PC-3 (cell line): ENCODE measurements at regions not wholly inside any gene's neighbourhood (a gene's known extent, or its start where the extent isn't known, plus 50 kb on each side); places are given as distances from the start of the nearest gene placed in this dataset.

Source experiments
- ATAC-seq: fragments of 200-7000 bp; cut with Tn5 transposase; 2 replicates; pipeline ENCODE4 v1.9.1; 2020; ENCODE audit warnings: mild to moderate bottlenecking, moderate library complexity
- BruUV-seq: library from RNA; stranded (reverse); fragments of 400-500 nt; replicated peaks from 2 replicates; lab custom pipeline; 2021; lab: Mats Ljungman, UMichigan
- CTCF ChIA-PET: fragments of 300-600 bp; sonication (Branson Sonifier 250); formaldehyde crosslinking; loops from one replicate; lab custom pipeline; 2022; ENCODE audit warnings: antibody characterized with exemption; lab: Charles Lee
- POLR2A ChIA-PET: fragments of 300-600 bp; sonication (Branson Sonifier 250); formaldehyde crosslinking; loops from one replicate; lab custom pipeline; 2022; ENCODE audit warnings: antibody characterized with exemption; ENCODE audit not compliant: unreplicated experiment; lab: Charles Lee
- DNase-seq: peaks from one replicate; pipeline ENCODE4 v3.0.0-alpha.2; 2015
- H2AFZ ChIP-seq: fragments of 300-600 bp; sonication (generic); 2 replicates; pipeline ENCODE4 v1.6.0; 2016; ENCODE audit warnings: antibody characterized with exemption, low read length
- H3F3A ChIP-seq: fragments of 300-600 bp; sonication (generic); one replicate; pipeline ENCODE4 v1.6.0; 2017; ENCODE audit warnings: antibody characterized with exemption, low read length, control low read depth, mild to moderate bottlenecking; ENCODE audit not compliant: unreplicated experiment
- H3K27ac ChIP-seq: fragments of 300-600 bp; sonication (generic); 2 replicates; pipeline ENCODE4 v1.5.1; 2016; ENCODE audit warnings: mild to moderate bottlenecking, low read length
- H3K27me3 ChIP-seq: fragments of 300-600 bp; sonication (generic); 2 replicates; pipeline ENCODE4 v1.6.1; 2016; ENCODE audit warnings: low read length, mixed read lengths
- H3K36me3 ChIP-seq: fragments of 300-600 bp; sonication (generic); 2 replicates; pipeline ENCODE4 v1.6.1; 2016; ENCODE audit warnings: low read depth, mixed run types, low read length, mixed read lengths
- H3K4me1 ChIP-seq: fragments of 300-600 bp; sonication (generic); 2 replicates; pipeline ENCODE4 v1.5.1; 2016; ENCODE audit warnings: low read length; ENCODE audit not compliant: insufficient read depth
- H3K4me2 ChIP-seq: fragments of 300-600 bp; sonication (generic); 2 replicates; pipeline ENCODE4 v1.6.0; 2016; ENCODE audit warnings: low read length
- H3K4me3 ChIP-seq: fragments of 300-600 bp; sonication (generic); 2 replicates; pipeline ENCODE4 v1.5.1; 2016; ENCODE audit warnings: mild to moderate bottlenecking, low read length, mixed read lengths
- H3K79me2 ChIP-seq: fragments of 300-600 bp; sonication (generic); 2 replicates; pipeline ENCODE4 v1.6.1; 2017; ENCODE audit warnings: low read length, mixed read lengths
- H3K9ac ChIP-seq: fragments of 300-600 bp; sonication (generic); 2 replicates; pipeline ENCODE4 v1.6.0; 2016; ENCODE audit warnings: mild to moderate bottlenecking, low read length
- H3K9me2 ChIP-seq: fragments of 300-600 bp; sonication (generic); replicated peaks from 2 replicates; pipeline ENCODE4 v1.6.1; 2016; ENCODE audit warnings: mixed run types, low read length, mixed read lengths
- H3K9me3 ChIP-seq: fragments of 300-600 bp; sonication (generic); 2 replicates; pipeline ENCODE4 v1.6.1; 2016; ENCODE audit warnings: low read length, mixed read lengths
- H4K20me1 ChIP-seq: fragments of 300-600 bp; sonication (generic); 2 replicates; pipeline ENCODE4 v1.6.1; 2016; ENCODE audit warnings: low read length, mixed read lengths
- EZH2 ChIP-seq: fragments of 300-600 bp; sonication (generic); IDR thresholded peaks from one replicate; pipeline ENCODE4 v1.6.1; 2017; ENCODE audit warnings: antibody characterized with exemption, mild to moderate bottlenecking, low read length; ENCODE audit not compliant: unreplicated experiment
- EZH2phosphoT487 ChIP-seq: fragments of 300-600 bp; sonication (generic); IDR thresholded peaks from 2 replicates; pipeline ENCODE4 v1.6.1; 2018; ENCODE audit warnings: mild to moderate bottlenecking, antibody characterized with exemption, low read length, borderline replicate concordance
- intact Hi-C: fragments of 100-400 bp; cut with micrococcal nuclease; formaldehyde crosslinking; loops from 2 replicates; pipeline ENCODE4 v1.9.0; 2023
- TF ChIP-seq, protein P1 (sequence below): fragments of 300-600 bp; sonication (generic); conservative IDR thresholded peaks from 2 replicates; pipeline ENCODE4 v1.5.1; 2017; ENCODE audit warnings: antibody characterized with exemption, low read depth, mild to moderate bottlenecking, low read length

DNA sequence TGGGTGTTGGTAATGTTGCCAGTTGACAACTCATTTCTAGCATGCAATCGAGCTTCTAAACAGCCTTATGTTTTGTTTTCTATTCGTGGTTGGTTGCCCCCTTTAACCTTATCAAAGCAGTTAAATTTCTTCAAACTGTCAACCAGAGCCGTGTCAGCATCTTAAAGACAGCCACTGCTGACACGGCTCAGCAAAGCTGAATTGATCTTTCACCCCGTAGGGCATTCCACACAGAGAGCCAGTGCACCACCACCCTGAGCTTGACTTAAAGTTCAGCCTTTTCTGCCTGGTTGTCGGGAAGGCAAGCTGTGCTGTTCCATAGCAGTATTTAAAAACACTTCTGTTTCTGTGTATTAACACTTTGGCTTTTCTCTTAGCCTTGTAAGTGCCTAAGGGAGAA, 355.0 kb upstream of the CHST9 start:
- ATAC-seq = no peak
- H3K27me3 ChIP-seq = peaks cover 76% of the 10 kb centered on the region
- POLR2A ChIA-PET = no interaction called here
- H3K36me3 ChIP-seq = no peaks in the 10 kb centered on the region
- CTCF ChIA-PET = no interaction called here
- no peaks in the 10 kb centered on the region for H3K79me2 ChIP-seq
- no peaks in the 10 kb centered on the region for H3K9me3 ChIP-seq
- H3K9me2 ChIP-seq = no peaks in the 10 kb centered on the region
- no peaks in the 10 kb centered on the region for H4K20me1 ChIP-seq
- H3K4me3 ChIP-seq = no peak overlapping the region
- H3F3A ChIP-seq = no peaks in the 10 kb centered on the region
- no peak overlapping the region for H2AFZ ChIP-seq
- no peak overlapping the region for H3K4me2 ChIP-seq
- H3K9ac ChIP-seq = no peak overlapping the region
- no TSS peak for BruUV-seq
- H3K4me1 ChIP-seq = no peaks in the 10 kb centered on the region
- H3K27ac ChIP-seq = no peak overlapping the region
- intact Hi-C loops = no loop called here
- TF ChIP-seq EZH2phosphoT487 (no peak), EZH2 (no peak)
- TF ChIP-seq, protein P1, sequence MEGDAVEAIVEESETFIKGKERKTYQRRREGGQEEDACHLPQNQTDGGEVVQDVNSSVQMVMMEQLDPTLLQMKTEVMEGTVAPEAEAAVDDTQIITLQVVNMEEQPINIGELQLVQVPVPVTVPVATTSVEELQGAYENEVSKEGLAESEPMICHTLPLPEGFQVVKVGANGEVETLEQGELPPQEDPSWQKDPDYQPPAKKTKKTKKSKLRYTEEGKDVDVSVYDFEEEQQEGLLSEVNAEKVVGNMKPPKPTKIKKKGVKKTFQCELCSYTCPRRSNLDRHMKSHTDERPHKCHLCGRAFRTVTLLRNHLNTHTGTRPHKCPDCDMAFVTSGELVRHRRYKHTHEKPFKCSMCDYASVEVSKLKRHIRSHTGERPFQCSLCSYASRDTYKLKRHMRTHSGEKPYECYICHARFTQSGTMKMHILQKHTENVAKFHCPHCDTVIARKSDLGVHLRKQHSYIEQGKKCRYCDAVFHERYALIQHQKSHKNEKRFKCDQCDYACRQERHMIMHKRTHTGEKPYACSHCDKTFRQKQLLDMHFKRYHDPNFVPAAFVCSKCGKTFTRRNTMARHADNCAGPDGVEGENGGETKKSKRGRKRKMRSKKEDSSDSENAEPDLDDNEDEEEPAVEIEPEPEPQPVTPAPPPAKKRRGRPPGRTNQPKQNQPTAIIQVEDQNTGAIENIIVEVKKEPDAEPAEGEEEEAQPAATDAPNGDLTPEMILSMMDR = no peak
- no peak for DNase-seq

DNA sequence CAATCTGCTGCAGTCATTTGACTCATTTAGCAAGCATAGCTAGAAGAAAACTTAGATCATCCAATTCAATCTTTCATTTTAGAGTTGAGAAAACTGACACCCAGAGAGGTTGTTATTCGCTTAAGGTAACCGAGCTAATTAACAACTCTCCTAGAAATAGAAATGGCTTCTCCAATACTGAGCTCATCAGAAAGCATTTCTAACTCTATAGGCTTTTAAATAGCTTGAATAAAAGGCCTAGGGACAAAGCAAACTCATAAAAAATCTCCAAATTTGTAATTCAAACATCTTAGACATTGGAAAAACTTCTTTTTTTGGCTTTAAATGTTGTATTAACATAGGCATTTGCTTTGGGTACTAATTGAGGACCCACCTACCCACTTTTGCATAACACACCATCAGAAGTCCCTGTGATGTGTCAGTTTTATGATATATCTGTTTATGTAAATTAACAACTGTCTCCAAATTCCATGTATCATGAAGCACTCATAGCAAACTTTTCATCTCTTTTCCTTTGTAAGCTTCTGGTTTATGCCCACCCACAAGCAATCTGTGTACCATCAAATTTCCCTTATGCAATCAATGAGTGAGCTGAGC, 343.9 kb upstream of the CHST9 start:
- no peak for ATAC-seq
- intact Hi-C loops = no loop called here

DNA sequence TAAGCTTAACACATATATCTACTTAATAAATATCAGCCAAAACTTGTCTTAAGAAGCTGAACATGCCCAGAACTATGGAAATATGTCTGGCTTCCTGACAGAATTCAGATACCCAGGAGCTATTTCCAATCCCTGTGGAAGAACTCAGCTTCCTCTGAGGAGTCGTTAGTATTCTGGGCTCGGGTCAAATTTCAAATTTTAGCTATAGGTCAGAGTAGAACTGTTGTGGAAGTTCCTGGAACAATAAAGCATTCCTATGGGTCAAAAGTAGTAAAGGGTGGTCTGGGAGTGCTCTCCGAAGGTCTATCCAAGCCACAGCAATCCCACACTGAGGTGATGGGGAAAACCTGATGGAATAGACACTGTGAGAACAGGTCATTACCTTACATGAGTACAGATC, 342.7 kb upstream of the CHST9 start:
- DNase-seq = no peak
- ChIA-PET CTCF (no interaction called here), POLR2A (no interaction called here)
- no peaks in the 10 kb centered on the region for H3K4me1 ChIP-seq
- H3K4me2 ChIP-seq = no peak overlapping the region
- intact Hi-C loops = no loop called here
- no peaks in the 10 kb centered on the region for H3F3A ChIP-seq
- no peaks in the 10 kb centered on the region for H3K36me3 ChIP-seq
- no peaks in the 10 kb centered on the region for H3K79me2 ChIP-seq
- H3K27ac ChIP-seq = no peak overlapping the region
- H3K9ac ChIP-seq = no peak overlapping the region
- H3K4me3 ChIP-seq = no peak overlapping the region
- BruUV-seq = no TSS peak
- no peaks in the 10 kb centered on the region for H3K27me3 ChIP-seq
- no peak overlapping the region for H2AFZ ChIP-seq
- no peak for ATAC-seq
- no peaks in the 10 kb centered on the region for H4K20me1 ChIP-seq
- no peaks in the 10 kb centered on the region for H3K9me2 ChIP-seq
- TF ChIP-seq, protein P1 = no peak
- TF ChIP-seq EZH2phosphoT487 = no peak
- no peak for TF ChIP-seq EZH2
- H3K9me3 ChIP-seq = no peaks in the 10 kb centered on the region

More for the DNA sequence above, 343.9 kb upstream of the CHST9 start:
- CTCF ChIA-PET = no interaction called here
- POLR2A ChIA-PET = no interaction called here
- DNase-seq = no peak
- no TSS peak for BruUV-seq
- Histone ChIP-seq H3K9me2 (no peaks in the 10 kb centered on the region), H4K20me1 (no peaks in the 10 kb centered on the region), H3K4me3 (no peak overlapping the region), H3K79me2 (no peaks in the 10 kb centered on the region), H3K9me3 (no peaks in the 10 kb centered on the region), H3K9ac (no peak overlapping the region), H3K4me1 (no peaks in the 10 kb centered on the region), H3K27me3 (peaks cover 1% of the 10 kb centered on the region; the same call in 1 of the 2 replicates), H3K4me2 (no peak overlapping the region), H3F3A (no peaks in the 10 kb centered on the region), H3K27ac (no peak overlapping the region), H2AFZ (no peak overlapping the region), H3K36me3 (no peaks in the 10 kb centered on the region)
- TF ChIP-seq EZH2phosphoT487 (no peak), EZH2 (no peak)
- TF ChIP-seq, protein P1 = no peak
